ENCODE measurements at regions not wholly inside any gene's neighbourhood (a gene's known extent, or its start where the extent isn't known, plus 50 kb on each side); places are given as distances from the start of the nearest gene placed in this dataset.

DNA sequence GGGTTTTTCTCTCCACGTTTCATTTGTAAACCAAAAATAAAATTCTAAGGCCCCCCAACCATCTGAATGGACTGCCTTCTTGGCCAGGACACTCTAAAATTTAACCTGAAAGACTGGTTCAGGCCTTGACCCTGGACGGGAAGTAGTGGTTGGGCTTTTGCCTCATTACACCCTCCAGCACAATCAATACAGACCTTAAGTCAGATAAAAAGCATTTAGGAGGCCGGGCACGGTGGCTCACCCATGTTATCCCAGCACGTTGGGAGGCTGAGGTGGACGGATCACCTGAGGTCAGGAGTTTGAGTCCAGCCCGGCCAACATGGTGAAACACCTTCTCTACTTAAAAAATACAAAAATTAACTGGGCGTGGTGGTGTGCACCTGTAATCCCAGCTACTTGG is 91.6 kb upstream of the PPP1R26 start:
- no peak for TF ChIP-seq EZH2 (IDR thresholded peaks at IDR 0.05)
- no peak for TF ChIP-seq POLR2AphosphoS5 (IDR thresholded peaks at IDR 0.05; ENCODE audit: borderline replicate concordance, low read depth, low read length)
- no peak for TF ChIP-seq FOXP2 (optimal IDR thresholded peaks at IDR 0.05; ENCODE audit: control extremely low read depth, extremely low read length, insufficient read depth)

Data from SK-N-MC (cell line).